HepG2 (cell line): ENCODE measurements at regions not wholly inside any gene's neighbourhood (a gene's known extent, or its start where the extent isn't known, plus 50 kb on each side); places are given as distances from the start of the nearest gene placed in this dataset.

Source experiments
- ATAC-seq: fragments of 200-7000 bp; cut with Tn5 transposase; 3 replicates; pipeline ENCODE4 v1.9.1; 2020; ENCODE audit warnings: mild to moderate bottlenecking, moderate library complexity
- BruUV-seq: library from RNA; stranded (reverse); fragments of 400-500 nt; replicated peaks from 2 replicates; lab custom pipeline; 2021; lab: Mats Ljungman, UMichigan
- CTCF ChIA-PET: fragments of 300-600 bp; formaldehyde crosslinking; extraction: SDS; loops from one replicate; lab custom pipeline; 2021; ENCODE audit warnings: low total read pairs, inconsistent platforms, low intra/inter-chr PET ratio; lab: Yijun Ruan, JAX
- POLR2A ChIA-PET: fragments of 350-600 bp; sonication (Branson Sonifier 250); formaldehyde crosslinking; loops from one replicate; lab custom pipeline; 2020; ENCODE audit warnings: antibody characterized with exemption, inconsistent platforms; lab: Yijun Ruan, JAX
- DNase-seq: peaks from one replicate; pipeline ENCODE4 v3.0.0-alpha.2; 2015; ENCODE audit warnings: low spot score
- FAIRE-seq: peaks from 3 replicates; lab custom pipeline; 2011; peaks lifted over from hg19 to GRCh38; lab: Jason Lieb, UNC
- H2AFZ ChIP-seq: one replicate; pipeline ENCODE4 v1.6.1; 2011; ENCODE audit warnings: low read length, inconsistent platforms
- H3K27ac ChIP-seq: fragments of 300-600 bp; 3 replicates; pipeline ENCODE4 v1.8.0; 2011; ENCODE audit warnings: mixed run types, mild to moderate bottlenecking, mixed read lengths, low read length, inconsistent platforms; ENCODE audit not compliant: insufficient read depth; ENCODE audit errors: extremely low read length
- H3K27me3 ChIP-seq, 2 experiments: fragments of 200-600 bp in 1 of 2; 2 replicates in 1 of 2; 3 replicates in 1 of 2; pipeline versions ENCODE4 v1.6.0 to v1.8.0; 2011; ENCODE audit warnings: low read length in 2 of 2, mild to moderate bottlenecking in 2 of 2, moderate library complexity in 2 of 2, inconsistent platforms in 1 of 2; ENCODE audit not compliant: insufficient read depth in 2 of 2, control insufficient read depth in 1 of 2
- H3K36me3 ChIP-seq, 2 experiments: fragments of 200-600 bp in 1 of 2; replicated peaks in 1 of 2; 2 replicates in 1 of 2; 3 replicates in 1 of 2; pipeline versions ENCODE4 v1.5.1 to v1.8.0; 2011; ENCODE audit warnings: low read length in 2 of 2, inconsistent platforms in 1 of 2; ENCODE audit not compliant: insufficient read depth in 2 of 2, control insufficient read depth in 1 of 2
- H3K4me1 ChIP-seq: 2 replicates; pipeline ENCODE4 v1.5.1; 2012; ENCODE audit warnings: low read length, inconsistent platforms; ENCODE audit not compliant: insufficient read depth
- H3K4me2 ChIP-seq: 2 replicates; pipeline ENCODE4 v1.6.0; 2011; ENCODE audit warnings: low read depth, low read length, inconsistent platforms
- H3K4me3 ChIP-seq, 3 experiments: fragments of 200-600 bp in 1 of 3; sonication (generic), shearing (Covaris generic) in 1 of 3; replicated peaks in 1 of 3; 2 replicates each; pipeline ENCODE4 v1.5.1; 2011 to 2016; ENCODE audit warnings: low read length in 3 of 3, inconsistent platforms in 2 of 3, low read depth in 2 of 3, mild to moderate bottlenecking in 2 of 3, control low read depth in 1 of 3, mixed read lengths in 1 of 3; ENCODE audit not compliant: insufficient read depth in 1 of 3
- H3K79me2 ChIP-seq: one replicate; pipeline ENCODE4 v1.6.1; 2011; ENCODE audit warnings: low read length, inconsistent platforms; ENCODE audit not compliant: insufficient read depth
- H3K9ac ChIP-seq: 2 replicates; pipeline ENCODE4 v1.6.0; 2011; ENCODE audit warnings: mild to moderate bottlenecking, low read depth, low read length, inconsistent platforms; ENCODE audit not compliant: insufficient read depth
- H3K9me3 ChIP-seq: 2 replicates; pipeline ENCODE4 v1.5.1; 2012; ENCODE audit warnings: mild to moderate bottlenecking, low read length
- H4K20me1 ChIP-seq: 2 replicates; pipeline ENCODE4 v1.6.0; 2011; ENCODE audit warnings: inconsistent platforms, mild to moderate bottlenecking, low read length, moderate library complexity; ENCODE audit not compliant: insufficient read depth
- ADNP ChIP-seq: sonication (generic); formaldehyde crosslinking; IDR thresholded peaks from 2 replicates; pipeline ENCODE4 v1.4.0; 2020; ENCODE audit warnings: missing genetic modification reagents
- BHLHE40 ChIP-seq: IDR thresholded peaks from 2 replicates; pipeline ENCODE4 v1.6.1; 2011; ENCODE audit warnings: low read length, improper control_type of control experiment
- ELF1 ChIP-seq: sonication (generic); formaldehyde crosslinking; IDR thresholded peaks from 2 replicates; pipeline ENCODE4 v1.4.0; 2020; ENCODE audit warnings: missing genetic modification reagents
- FOSL2 ChIP-seq: sonication (generic); formaldehyde crosslinking; IDR thresholded peaks from 2 replicates; pipeline ENCODE4 v1.4.0; 2020; ENCODE audit warnings: missing genetic modification reagents
- ISL2 ChIP-seq: sonication (generic); formaldehyde crosslinking; IDR thresholded peaks from 2 replicates; pipeline ENCODE4 v1.5.0; 2020; ENCODE audit warnings: missing genetic modification reagents
- RXRB ChIP-seq: IDR thresholded peaks from 2 replicates; pipeline ENCODE4 v1.6.1; 2016; ENCODE audit warnings: borderline replicate concordance, missing genetic modification reagents, missing compliant biosample characterization
- SOX13 ChIP-seq, 3 experiments: fragments of 450-650 bp in 1 of 3; sonication (generic) in 1 of 3; formaldehyde crosslinking in 1 of 3; IDR thresholded peaks in 2 of 3; conservative IDR thresholded peaks in 1 of 3; 2 replicates each; pipeline versions ENCODE4 v1.5.0 to v1.6.1; 2016 to 2020; ENCODE audit warnings: antibody characterized with exemption in 1 of 3, mild to moderate bottlenecking in 1 of 3, missing compliant biosample characterization in 1 of 3, missing genetic modification reagents in 1 of 3, moderate library complexity in 1 of 3
- SOX5 ChIP-seq: IDR thresholded peaks from 2 replicates; pipeline ENCODE4 v1.6.1; 2016; ENCODE audit warnings: borderline replicate concordance
- TEAD3 ChIP-seq: optimal IDR thresholded peaks from 2 replicates; pipeline ENCODE3; 2016; ENCODE audit warnings: borderline replicate concordance
- TGIF2 ChIP-seq: IDR thresholded peaks from 2 replicates; pipeline ENCODE4 v1.6.1; 2016; ENCODE audit warnings: control low read depth, missing compliant biosample characterization
- ZNF12 ChIP-seq: sonication (generic); formaldehyde crosslinking; IDR thresholded peaks from 2 replicates; pipeline ENCODE4 v1.5.0; 2020; ENCODE audit warnings: missing genetic modification reagents
- ZNF562 ChIP-seq: sonication (generic); formaldehyde crosslinking; IDR thresholded peaks from 2 replicates; pipeline ENCODE4 v1.8.0; 2022; ENCODE audit warnings: missing genetic modification reagents, borderline replicate concordance
- WGBS: methylation state at CpG from one replicate; pipeline ENCODE4 v1.1.6; 2017; ENCODE audit warnings: low lambda C conversion rate; 5-methylcytosine and 5-hydroxymethylcytosine counted together
- in situ Hi-C: cut with HindIII; loops from 2 replicates; pipeline ENCODE4 v1.10.0; 2017; ENCODE audit warnings: low pct_unique_long_range_greater_than_20kb; ENCODE audit not compliant: extremely low pct_ligation_motif_present
- intact Hi-C: fragments of 100-400 bp; cut with micrococcal nuclease; formaldehyde crosslinking; loops from one replicate; pipeline ENCODE4 v1.10.0; 2022; ENCODE audit not compliant: unreplicated experiment
- TF ChIP-seq, protein P1 (sequence below): sonication (generic); formaldehyde crosslinking; IDR thresholded peaks from 2 replicates; pipeline ENCODE4 v1.5.0; 2020; ENCODE audit warnings: missing genetic modification reagents
- TF ChIP-seq, protein P2 (sequence below): sonication (generic); formaldehyde crosslinking; IDR thresholded peaks from 2 replicates; pipeline ENCODE4 v1.4.0; 2020; ENCODE audit warnings: mild to moderate bottlenecking, missing genetic modification reagents
- TF ChIP-seq, protein P3 (sequence below): sonication (generic); formaldehyde crosslinking; IDR thresholded peaks from 2 replicates; pipeline ENCODE4 v1.4.0; 2020; ENCODE audit warnings: missing genetic modification reagents, borderline replicate concordance

DNA sequence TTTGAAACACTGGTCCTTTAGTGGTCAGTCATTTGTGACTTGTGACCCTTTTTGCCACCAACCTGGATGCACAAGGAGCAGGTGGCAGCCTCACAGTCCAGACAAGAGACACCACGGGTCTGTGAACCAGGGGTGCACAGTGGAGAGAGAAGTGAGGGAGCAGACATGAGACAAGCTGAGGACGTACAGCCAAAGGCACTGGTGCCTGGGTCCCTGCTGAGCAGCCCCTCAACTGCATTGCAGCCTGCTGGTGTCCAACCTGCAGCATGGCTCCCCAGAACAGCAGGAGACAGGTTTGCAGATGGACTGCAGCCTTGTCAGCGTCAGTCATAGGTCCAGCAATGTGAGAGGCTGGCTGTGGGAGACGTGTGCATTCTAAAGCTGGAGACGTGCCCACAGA is 124.2 kb upstream of the FSTL4 start (continued):
- TF ChIP-seq, protein P1, sequence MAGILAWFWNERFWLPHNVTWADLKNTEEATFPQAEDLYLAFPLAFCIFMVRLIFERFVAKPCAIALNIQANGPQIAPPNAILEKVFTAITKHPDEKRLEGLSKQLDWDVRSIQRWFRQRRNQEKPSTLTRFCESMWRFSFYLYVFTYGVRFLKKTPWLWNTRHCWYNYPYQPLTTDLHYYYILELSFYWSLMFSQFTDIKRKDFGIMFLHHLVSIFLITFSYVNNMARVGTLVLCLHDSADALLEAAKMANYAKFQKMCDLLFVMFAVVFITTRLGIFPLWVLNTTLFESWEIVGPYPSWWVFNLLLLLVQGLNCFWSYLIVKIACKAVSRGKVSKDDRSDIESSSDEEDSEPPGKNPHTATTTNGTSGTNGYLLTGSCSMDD (CRISPR knock-in tag): no peak
- TF ChIP-seq TGIF2 (CRISPR knock-in tag) (no peak), ELF1 (CRISPR knock-in tag) (no peak)
- TF ChIP-seq, protein P2, sequence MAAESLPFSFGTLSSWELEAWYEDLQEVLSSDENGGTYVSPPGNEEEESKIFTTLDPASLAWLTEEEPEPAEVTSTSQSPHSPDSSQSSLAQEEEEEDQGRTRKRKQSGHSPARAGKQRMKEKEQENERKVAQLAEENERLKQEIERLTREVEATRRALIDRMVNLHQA (CRISPR knock-in tag): no peak

DNA sequence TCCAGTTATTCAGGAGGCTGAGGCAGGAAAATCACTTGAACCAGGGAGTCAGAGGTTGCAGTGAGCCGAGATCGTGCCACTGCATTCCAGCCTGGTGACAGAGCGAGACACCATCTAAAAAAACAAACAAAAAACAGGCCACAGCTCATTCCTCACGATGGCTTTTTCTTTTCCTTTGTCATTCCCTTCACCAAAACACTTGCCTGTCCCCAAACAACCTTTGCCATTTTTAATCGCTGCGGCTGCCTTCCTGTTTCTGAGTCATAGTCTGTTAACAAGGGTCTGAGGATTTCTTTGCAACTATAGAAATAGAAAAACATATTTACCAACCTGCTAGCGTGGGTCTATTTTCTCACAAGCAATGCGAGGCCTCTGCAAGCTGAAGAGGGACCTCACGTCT is 123.0 kb upstream of the FSTL4 start:
- H3K79me2 ChIP-seq: no peaks in the 10 kb centered on the region
- no peak overlapping the region for H2AFZ ChIP-seq
- no peak overlapping the region for H3K9ac ChIP-seq
- no TSS peak for BruUV-seq
- no peaks in the 10 kb centered on the region for H3K36me3 ChIP-seq
- H3K27ac ChIP-seq: no peak overlapping the region
- TF ChIP-seq TEAD3 (CRISPR knock-in tag) (peak; percentile 57), SOX13 (IDR thresholded peaks at IDR 0.05) (no peak), SOX13 (CRISPR knock-in tag; conservative IDR thresholded peaks at IDR 0.05 in 1 of 2, IDR thresholded peaks at IDR 0.05 in 1 of 2) (peak in 1 of 2 experiments; percentile 3; a peak in 1 of 4 replicates), BHLHE40 (0 out of 2 replicates have a peak, but pooled peaks have one; percentile 6), FOSL2 (CRISPR knock-in tag) (peak; percentile 30; the same call in 1 of the 2 replicates), ZNF12 (CRISPR knock-in tag) (no peak), RXRB (peak; percentile 64; the same call in 1 of the 2 replicates), SOX5 (CRISPR knock-in tag) (peak; percentile 53; the same call in 1 of the 2 replicates), ADNP (no peak), ISL2 (CRISPR knock-in tag) (no peak), ZNF562 (CRISPR knock-in tag) (no peak)
- TF ChIP-seq, protein P3, sequence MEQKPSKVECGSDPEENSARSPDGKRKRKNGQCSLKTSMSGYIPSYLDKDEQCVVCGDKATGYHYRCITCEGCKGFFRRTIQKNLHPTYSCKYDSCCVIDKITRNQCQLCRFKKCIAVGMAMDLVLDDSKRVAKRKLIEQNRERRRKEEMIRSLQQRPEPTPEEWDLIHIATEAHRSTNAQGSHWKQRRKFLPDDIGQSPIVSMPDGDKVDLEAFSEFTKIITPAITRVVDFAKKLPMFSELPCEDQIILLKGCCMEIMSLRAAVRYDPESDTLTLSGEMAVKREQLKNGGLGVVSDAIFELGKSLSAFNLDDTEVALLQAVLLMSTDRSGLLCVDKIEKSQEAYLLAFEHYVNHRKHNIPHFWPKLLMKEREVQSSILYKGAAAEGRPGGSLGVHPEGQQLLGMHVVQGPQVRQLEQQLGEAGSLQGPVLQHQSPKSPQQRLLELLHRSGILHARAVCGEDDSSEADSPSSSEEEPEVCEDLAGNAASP (CRISPR knock-in tag): peak; percentile 48; the same call in 1 of the 2 replicates
- H3K4me2 ChIP-seq: 0 out of 2 replicates have a peak overlapping the region, but pooled peaks have one; percentile 12
- under 1% methylated on average over 9 of the region's 9 CpGs for WGBS
- POLR2A ChIA-PET: no interaction called here
- H3K9me3 ChIP-seq: peaks cover 3% of the 10 kb centered on the region
- peaks cover 13% of the 10 kb centered on the region for H3K4me1 ChIP-seq
- FAIRE-seq: no peak
- no peaks in the 10 kb centered on the region for H4K20me1 ChIP-seq
- H3K27me3 ChIP-seq: peaks cover 0 to 12% of the 10 kb centered on the region in 2 experiments; a peak in 1 of 5 replicates
- DNase-seq: peak; percentile 29
- CTCF ChIA-PET: no interaction called here
- ATAC-seq: peak; percentile 39; the same call in 1 of the 3 replicates
- intact Hi-C loops (no loop called here), in situ Hi-C loops (no loop called here)
- no peak overlapping the region for H3K4me3 ChIP-seq
